Adrenal gland (tissue), 9 donors: ENCODE measurements at regions not wholly inside any gene's neighbourhood (a gene's known extent, or its start where the extent isn't known, plus 50 kb on each side); places are given as distances from the start of the nearest gene placed in this dataset.

ENCODE experiments used
- DNase-seq, 7 donors: peaks; one replicate each; pipeline ENCODE4 v3.0.0-alpha.2; 2019 to 2020
- H3K27ac ChIP-seq, 5 donors: fragments of 200-600 bp; sonication (generic) in 4 of 5; 1 replicate in 3 of 5; 2 replicates in 2 of 5; pipeline versions ENCODE4 v1.5.1 to v1.8.0; 2016 to 2020; ENCODE audit warnings: mild to moderate bottlenecking in 1 of 5
- H3K27me3 ChIP-seq: fragments of 200-600 bp; 2 replicates; pipeline ENCODE4 v1.8.0; 2021
- H3K36me3 ChIP-seq, 2 donors: fragments of 200-600 bp; replicated peaks in 1 of 2; 1 replicate in 1 of 2; 2 replicates in 1 of 2; pipeline versions ENCODE4 v1.5.1 to v1.8.0; 2018 to 2022
- H3K4me1 ChIP-seq, 2 donors: fragments of 200-600 bp; replicated peaks in 1 of 2; 1 replicate in 1 of 2; 2 replicates in 1 of 2; pipeline versions ENCODE4 v1.5.1 to v1.8.0; 2018 to 2021
- H3K4me3 ChIP-seq, 4 donors: fragments of 200-600 bp; sonication (generic) in 3 of 4; one replicate each; pipeline ENCODE4 v1.5.1; 2016 to 2018
- H3K9me3 ChIP-seq, 3 donors: fragments of 200-600 bp; sonication (generic) in 1 of 3; replicated peaks in 1 of 3; 1 replicate in 2 of 3; 2 replicates in 1 of 3; pipeline versions ENCODE4 v1.5.1 to v1.8.0; 2016 to 2021
- CTCF ChIP-seq, 6 experiments: fragments of 450-650 bp in 4 of 6; fragments of 200-600 bp in 2 of 6; sonication (generic) in 1 of 6; IDR thresholded peaks; 1 replicate in 5 of 6; 2 replicates in 1 of 6; pipeline versions ENCODE4 v1.5.1 to v1.8.0; 2016 to 2021; ENCODE audit warnings: antibody characterized with exemption in 6 of 6, mild to moderate bottlenecking in 2 of 6, moderate library complexity in 1 of 6
- POLR2A ChIP-seq, 2 donors: fragments of 450-650 bp; IDR thresholded peaks; one replicate each; pipeline ENCODE4 v1.6.1; 2017; ENCODE audit warnings: antibody characterized with exemption in 2 of 2, mild to moderate bottlenecking in 2 of 2, moderate library complexity in 1 of 2
- WGBS, 4 donors: extraction: QIAGEN DNeasy Blood & Tissue Kit in 2 of 4; methylation state at CpG; one replicate each; pipeline versions ENCODE4 v1.1.5 to v1.1.7; 2013 to 2017; 5-methylcytosine and 5-hydroxymethylcytosine counted together
- intact Hi-C, 2 donors: fragments of 100-400 bp; cut with DNase I; formaldehyde crosslinking; loops; one replicate each; pipeline versions ENCODE4 v1.14.1 to v1.15.0; 2022 to 2023
- donor health status: healthy with polysubstance abuse.
- donor health status: Bipolar disorder and iron deficiency.
- donor health status: DM: yes; HTN: yes; CAD: no.
- donor health status: DM: no; HTN: no; CAD: no.
- donor health status: DM: no; HTN: no; CAD: no.

- DNase-seq, result no peak
- H3K4me1 ChIP-seq, result no peaks in the 10 kb centered on the region
- intact Hi-C loops, result no loop called here
- H3K9me3 ChIP-seq, result no peaks in the 10 kb centered on the region
- no peak for TF ChIP-seq POLR2A (IDR thresholded peaks at IDR 0.05)
- no peak for TF ChIP-seq CTCF (IDR thresholded peaks at IDR 0.05)
- H3K36me3 ChIP-seq, result no peaks in the 10 kb centered on the region
- 27 to 50% (median 45%) methylated on average over 6 of the region's 6 CpGs for WGBS, 4 donors
- H3K27me3 ChIP-seq, result no peaks in the 10 kb centered on the region
- H3K4me3 ChIP-seq, result no peak overlapping the region
- H3K27ac ChIP-seq, result no peak overlapping the region
Observed at GRCh38 chr17:56665864-56666263, 72.4 kb downstream of the NOG start.

- H3K27me3 ChIP-seq, result no peaks in the 10 kb centered on the region
- no peaks in the 10 kb centered on the region for H3K9me3 ChIP-seq
- no peak overlapping the region for H3K27ac ChIP-seq
- no peak for DNase-seq
- TF ChIP-seq CTCF (IDR thresholded peaks at IDR 0.05) (no peak), POLR2A (IDR thresholded peaks at IDR 0.05) (no peak)
- H3K4me1 ChIP-seq, result no peaks in the 10 kb centered on the region
- intact Hi-C loops, result no loop called here
- H3K36me3 ChIP-seq, result no peaks in the 10 kb centered on the region
- H3K4me3 ChIP-seq, result no peak overlapping the region
- 56 to 64% (median 58%) methylated on average over 5 of the region's 5 CpGs for WGBS, 4 donors
Observed at GRCh38 chr17:56667925-56668458, 74.5 kb downstream of the NOG start.

GRCh38 chr17:56672195-56672594 lies 78.7 kb downstream of the NOG start:
- no peak overlapping the region for H3K27ac ChIP-seq
- H3K9me3 ChIP-seq, result no peaks in the 10 kb centered on the region
- intact Hi-C loops, result no loop called here
- no peak for DNase-seq
- no peaks in the 10 kb centered on the region for H3K36me3 ChIP-seq
- H3K4me1 ChIP-seq, result no peaks in the 10 kb centered on the region
- peaks cover 19% of the 10 kb centered on the region for H3K27me3 ChIP-seq
- H3K4me3 ChIP-seq, result no peak overlapping the region
- TF ChIP-seq POLR2A (IDR thresholded peaks at IDR 0.05) (no peak), CTCF (IDR thresholded peaks at IDR 0.05) (no peak)
- WGBS, 4 donors, result 87 to 93% (median 90%) methylated on average over 8 of the region's 8 CpGs

GRCh38 chr17:56674401-56674925 lies 81.0 kb downstream of the NOG start:
- Histone ChIP-seq H3K4me1 (no peaks in the 10 kb centered on the region), H3K36me3 (no peaks in the 10 kb centered on the region), H3K27ac (no peak overlapping the region), H3K4me3 (no peak overlapping the region), H3K27me3 (peaks cover 31% of the 10 kb centered on the region), H3K9me3 (no peaks in the 10 kb centered on the region)
- intact Hi-C loops, result no loop called here
- no peak for TF ChIP-seq CTCF (IDR thresholded peaks at IDR 0.05)
- no peak for TF ChIP-seq POLR2A (IDR thresholded peaks at IDR 0.05)
- DNase-seq, result no peak
- 53 to 100% (median 86%) methylated on average over 1 of the region's 1 CpG for WGBS, 4 donors
